Epithelial cell of proximal tubule (primary cell): ENCODE measurements at regions not wholly inside any gene's neighbourhood (a gene's known extent, or its start where the extent isn't known, plus 50 kb on each side); places are given as distances from the start of the nearest gene placed in this dataset.

Experiments
- DNase-seq: peaks from one replicate; pipeline ENCODE4 v3.0.0-alpha.2; 2011; ENCODE audit warnings: low read depth
- H3K4me3 ChIP-seq: 2 replicates; pipeline ENCODE4 v1.5.1; 2011; ENCODE audit warnings: low read depth, mild to moderate bottlenecking, low read length
- TF ChIP-seq, protein P1 (sequence below): conservative IDR thresholded peaks from 2 replicates; pipeline ENCODE4 v1.5.1; 2012; ENCODE audit warnings: low read depth, mild to moderate bottlenecking, low read length

DNA sequence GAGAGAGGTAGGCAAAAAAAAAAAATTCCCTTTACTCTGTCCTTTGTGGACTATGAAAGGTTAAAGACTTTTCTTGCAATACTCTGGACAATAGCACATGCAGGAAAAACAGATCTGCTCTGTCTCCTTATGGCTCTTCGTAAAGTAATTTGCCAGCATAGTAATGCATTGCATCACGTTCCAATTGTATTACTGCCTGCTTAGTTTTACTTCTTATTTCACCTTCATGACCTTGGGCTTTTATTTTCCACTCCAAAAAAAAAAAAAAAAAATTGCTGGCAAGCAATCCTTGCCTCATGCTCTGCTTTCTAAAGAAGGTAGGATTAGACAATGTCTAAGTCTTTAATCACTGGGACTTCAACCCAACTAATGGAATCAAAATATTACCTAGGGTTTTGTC, 1802.7 kb downstream of the SUCLG1 start:
- no peak overlapping the region for H3K4me3 ChIP-seq
- DNase-seq = no peak
- TF ChIP-seq, protein P1, sequence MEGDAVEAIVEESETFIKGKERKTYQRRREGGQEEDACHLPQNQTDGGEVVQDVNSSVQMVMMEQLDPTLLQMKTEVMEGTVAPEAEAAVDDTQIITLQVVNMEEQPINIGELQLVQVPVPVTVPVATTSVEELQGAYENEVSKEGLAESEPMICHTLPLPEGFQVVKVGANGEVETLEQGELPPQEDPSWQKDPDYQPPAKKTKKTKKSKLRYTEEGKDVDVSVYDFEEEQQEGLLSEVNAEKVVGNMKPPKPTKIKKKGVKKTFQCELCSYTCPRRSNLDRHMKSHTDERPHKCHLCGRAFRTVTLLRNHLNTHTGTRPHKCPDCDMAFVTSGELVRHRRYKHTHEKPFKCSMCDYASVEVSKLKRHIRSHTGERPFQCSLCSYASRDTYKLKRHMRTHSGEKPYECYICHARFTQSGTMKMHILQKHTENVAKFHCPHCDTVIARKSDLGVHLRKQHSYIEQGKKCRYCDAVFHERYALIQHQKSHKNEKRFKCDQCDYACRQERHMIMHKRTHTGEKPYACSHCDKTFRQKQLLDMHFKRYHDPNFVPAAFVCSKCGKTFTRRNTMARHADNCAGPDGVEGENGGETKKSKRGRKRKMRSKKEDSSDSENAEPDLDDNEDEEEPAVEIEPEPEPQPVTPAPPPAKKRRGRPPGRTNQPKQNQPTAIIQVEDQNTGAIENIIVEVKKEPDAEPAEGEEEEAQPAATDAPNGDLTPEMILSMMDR = no peak

DNA sequence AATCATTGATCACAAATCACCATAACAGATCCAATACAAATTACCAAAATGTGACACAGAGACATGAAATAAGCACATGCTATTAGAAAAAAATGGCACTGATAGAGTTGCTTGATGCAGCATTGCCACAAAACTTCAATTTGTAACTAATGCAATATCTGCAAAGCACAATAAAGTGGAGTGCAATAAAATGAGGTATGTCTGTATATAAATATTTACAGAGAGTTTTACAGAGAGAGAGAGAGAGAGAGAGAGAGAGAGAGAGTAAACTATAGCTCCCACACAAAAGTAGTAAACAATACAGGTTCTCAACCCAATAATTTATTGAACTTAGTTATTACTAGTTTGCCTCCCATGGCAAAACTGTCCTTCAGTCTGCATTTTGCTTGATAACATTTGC, 1807.0 kb downstream of the SUCLG1 start:
- H3K4me3 ChIP-seq = no peak overlapping the region
- TF ChIP-seq, protein P1 = no peak
- no peak for DNase-seq

DNA sequence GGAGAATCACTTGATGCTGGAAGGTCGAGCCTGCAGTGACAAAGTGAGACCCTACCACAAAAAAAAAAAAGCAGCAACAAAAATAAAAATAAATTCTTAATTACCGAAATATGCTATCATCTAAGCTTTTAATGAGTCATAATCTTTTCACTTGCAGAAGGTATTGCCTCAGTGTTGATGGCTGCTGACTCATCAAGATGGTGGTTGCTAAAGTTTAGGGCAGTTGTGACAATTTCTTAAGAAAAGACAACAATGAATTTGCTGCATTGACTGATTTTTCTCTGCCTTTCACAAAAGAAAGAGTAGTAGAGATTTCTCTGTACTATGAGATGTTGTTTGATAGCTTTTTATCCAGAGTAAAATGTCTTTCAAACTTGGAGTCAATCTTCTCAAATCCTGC, 1809.0 kb downstream of the SUCLG1 start:
- TF ChIP-seq, protein P1 = no peak
- no peak for DNase-seq
- H3K4me3 ChIP-seq = no peak overlapping the region

DNA sequence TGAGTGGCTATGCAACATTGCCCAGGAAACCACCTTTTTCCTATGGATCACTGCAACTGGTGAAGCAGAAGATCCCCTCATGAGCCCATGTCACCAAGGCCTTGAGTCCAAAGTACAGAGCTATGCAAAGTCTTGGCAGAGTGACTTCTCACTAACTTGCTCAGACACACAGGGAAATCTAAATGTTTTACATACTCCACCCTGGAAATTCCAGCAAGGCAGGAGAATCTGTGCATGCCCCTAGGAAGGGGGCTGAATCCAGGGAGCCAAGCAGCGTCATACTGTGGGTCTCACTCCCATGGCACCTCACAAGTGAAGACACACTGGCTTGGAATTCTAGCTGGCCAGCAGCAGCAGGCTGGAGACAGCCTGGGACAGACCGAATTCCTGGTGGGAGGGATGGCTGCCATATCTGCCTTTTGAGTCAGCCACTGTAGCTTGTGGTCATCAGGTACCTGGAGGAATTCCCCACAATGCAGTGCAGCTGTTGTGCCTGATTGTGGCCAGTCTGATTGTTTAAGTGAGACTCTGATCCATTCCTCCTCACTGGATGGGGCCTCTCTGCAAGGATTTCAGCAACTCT, 1817.4 kb downstream of the SUCLG1 start:
- H3K4me3 ChIP-seq = no peak overlapping the region
- no peak for DNase-seq
- TF ChIP-seq, protein P1 = no peak

DNA sequence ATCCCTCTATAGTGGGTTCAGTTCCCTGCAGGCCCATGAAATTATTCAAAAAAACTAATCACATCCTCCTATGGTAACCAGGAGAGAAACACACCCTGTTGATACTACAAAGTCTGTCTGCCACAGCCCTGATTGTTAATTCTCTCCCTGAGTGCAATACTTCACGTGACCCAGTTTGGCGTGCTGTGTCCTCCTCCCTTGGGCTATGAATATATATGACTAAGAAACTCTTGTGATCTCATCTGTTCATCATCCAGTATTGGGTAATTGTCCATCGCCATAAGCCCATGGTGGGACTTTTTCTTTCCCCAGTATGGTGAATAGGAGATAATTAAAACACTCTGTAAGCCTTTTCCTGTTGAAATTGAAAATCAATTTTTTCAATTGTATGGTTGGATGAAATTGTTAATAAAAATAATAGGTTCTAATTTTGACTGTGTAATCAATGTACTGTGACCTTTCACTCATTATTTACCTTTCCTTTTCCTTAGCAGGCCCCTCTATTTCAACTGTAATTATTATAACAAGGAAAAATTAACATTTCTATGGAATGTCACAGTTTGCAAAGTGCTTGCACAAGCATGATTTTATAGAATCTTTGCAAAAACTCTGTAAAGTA, 1822.6 kb downstream of the SUCLG1 start:
- no peak for DNase-seq
- TF ChIP-seq, protein P1 = no peak

DNA sequence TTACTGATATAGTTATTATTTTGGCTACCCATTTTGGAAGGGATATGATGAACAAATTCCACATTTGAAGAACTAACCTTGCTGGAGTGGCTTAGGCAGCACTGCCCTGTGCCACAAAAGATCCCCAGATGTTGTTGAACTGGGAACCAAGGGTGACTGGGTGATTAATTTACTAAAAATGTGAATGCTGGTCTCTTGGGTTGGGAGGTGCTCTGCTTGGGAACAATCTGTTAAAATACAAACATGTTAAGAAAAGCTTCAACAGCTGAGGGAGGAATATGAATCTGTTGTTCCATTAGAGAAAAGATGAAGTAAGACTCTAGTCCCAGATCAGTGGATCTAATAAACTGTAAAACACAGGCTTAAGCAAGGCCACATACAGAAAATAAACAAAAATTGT, 1860.1 kb downstream of the SUCLG1 start:
- no peak for DNase-seq
- no peak overlapping the region for H3K4me3 ChIP-seq
- TF ChIP-seq, protein P1 = no peak

More for the DNA sequence above, 1822.6 kb downstream of the SUCLG1 start:
- H3K4me3 ChIP-seq = no peak overlapping the region

DNA sequence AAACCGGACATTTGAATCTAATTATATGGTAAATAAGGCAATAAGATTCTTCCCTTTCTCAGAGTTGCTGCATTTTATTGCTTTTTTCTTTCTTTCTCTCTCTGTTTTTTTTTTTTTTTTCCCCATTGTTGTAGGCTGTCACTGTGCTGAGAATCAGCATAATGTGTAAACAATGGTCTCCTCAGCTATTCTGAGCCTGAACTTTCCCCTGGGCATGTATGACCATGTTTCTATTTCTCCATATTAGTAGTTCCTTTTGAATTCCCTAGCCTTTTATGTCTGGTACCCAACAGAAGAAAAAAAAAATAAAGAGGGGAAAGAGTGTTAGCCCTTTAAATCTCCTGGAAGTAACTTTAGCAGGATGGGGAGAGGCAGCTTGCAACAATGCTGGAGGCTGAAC, 1862.5 kb downstream of the SUCLG1 start:
- TF ChIP-seq, protein P1 = no peak
- H3K4me3 ChIP-seq = no peak overlapping the region
- no peak for DNase-seq
